ENCODE measurements at regions not wholly inside any gene's neighbourhood (a gene's known extent, or its start where the extent isn't known, plus 50 kb on each side); places are given as distances from the start of the nearest gene placed in this dataset.

DNA sequence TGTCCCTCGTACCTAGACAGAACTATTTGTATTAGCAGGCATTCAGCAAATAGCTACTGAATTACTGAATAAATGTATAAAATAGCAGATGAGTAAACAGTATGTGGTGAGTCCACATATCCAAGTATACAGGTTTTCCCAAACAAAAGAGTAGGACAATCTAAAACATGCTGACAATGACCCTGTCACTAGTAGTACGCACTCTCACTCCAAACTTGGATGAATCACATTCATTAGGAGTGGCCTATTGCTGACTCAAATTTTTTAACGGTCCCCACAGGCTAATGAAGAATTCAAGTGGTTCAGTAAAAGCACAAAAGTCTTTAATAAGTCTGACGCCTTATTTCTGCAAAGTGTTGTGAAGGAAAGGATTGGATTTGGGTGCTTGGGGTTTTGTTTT is 449.3 kb upstream of the THBS1 start:
- Histone ChIP-seq H3K14ac (ENCODE audit: low read length) (no peak overlapping the region), H2AFZ (ENCODE audit: low read length) (no peak overlapping the region), H3K4me2 (ENCODE audit: insufficient read depth, low read length, poor library complexity, severe bottlenecking) (no peak overlapping the region), H3K79me1 (ENCODE audit: low read depth, low read length) (no peaks in the 10 kb centered on the region), H3K27me3 (ENCODE audit: control insufficient read depth in 3 of 3, insufficient read depth in 3 of 3, low read depth in 1 of 3, low read length in 3 of 3) (no peaks in the 10 kb centered on the region), H3K18ac (ENCODE audit: low read length) (no peak overlapping the region), H3K36me3 (replicated peaks in 1 of 2; ENCODE audit: control insufficient read depth in 2 of 2, insufficient read depth in 2 of 2, low read length in 2 of 2) (no peaks in the 10 kb centered on the region), H3K4me3 (ENCODE audit: low read length in 2 of 2) (no peak overlapping the region), H4K91ac (ENCODE audit: low read depth, low read length, poor library complexity) (no peak overlapping the region), H4K8ac (ENCODE audit: low read depth, low read length) (no peak overlapping the region), H2AK5ac (ENCODE audit: low read depth, low read length) (no peak overlapping the region), H2BK120ac (ENCODE audit: low read depth, low read length) (no peak overlapping the region), H3K4ac (ENCODE audit: low read length) (no peak overlapping the region), H3K23ac (ENCODE audit: low read depth, low read length, poor library complexity) (no peak overlapping the region), H2BK12ac (ENCODE audit: low read length) (no peak overlapping the region), H3K9me3 (replicated peaks in 1 of 2; ENCODE audit: control insufficient read depth in 2 of 2, insufficient read depth in 1 of 2, low read depth in 1 of 2, low read length in 2 of 2) (no peaks in the 10 kb centered on the region), H3K9ac (ENCODE audit: low read depth, low read length, poor library complexity) (no peak overlapping the region), H3K4me1 (ENCODE audit: control insufficient read depth in 2 of 2, insufficient read depth in 1 of 2, low read depth in 1 of 2, low read length in 2 of 2) (peaks cover 7 to 10% of the 10 kb centered on the region in 2 donors), H2BK15ac (ENCODE audit: low read length) (no peak overlapping the region), H3K27ac (replicated peaks; ENCODE audit: low read length) (no peak overlapping the region), H2BK5ac (ENCODE audit: low read length) (no peak overlapping the region)
- no CpG with 5 or more reads among the region's 4 CpGs for WGBS, 2 donors (ENCODE audit: extremely low coverage in 2 of 2, insufficient read length in 2 of 2, insufficient replicate concordance in 1 of 2)
- DNase-seq (ENCODE audit: low spot score), result no peak

DNA sequence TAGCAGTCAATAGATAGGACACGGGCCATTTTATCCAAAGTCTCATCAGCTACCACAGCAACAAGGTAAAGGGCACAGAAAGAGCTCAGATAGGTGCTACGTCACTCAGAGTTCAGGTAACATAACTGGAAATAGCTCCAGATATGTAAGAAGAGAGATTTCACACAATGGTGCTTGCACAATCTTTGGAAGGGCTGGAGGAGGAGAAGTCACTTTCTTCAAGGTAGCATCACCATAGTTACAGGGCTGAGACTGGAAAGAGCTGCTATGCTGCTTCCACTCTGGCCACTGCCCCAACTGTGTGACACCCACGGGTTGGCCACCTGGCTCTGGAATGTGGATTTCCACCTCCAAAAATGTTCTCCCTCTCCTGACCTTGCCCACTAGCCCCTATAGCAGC is 448.8 kb upstream of the THBS1 start:
- Histone ChIP-seq H3K79me1 (ENCODE audit: low read depth, low read length) (no peaks in the 10 kb centered on the region), H2BK120ac (ENCODE audit: low read depth, low read length) (no peak overlapping the region), H3K9me3 (replicated peaks in 1 of 2; ENCODE audit: control insufficient read depth in 2 of 2, insufficient read depth in 1 of 2, low read depth in 1 of 2, low read length in 2 of 2) (no peaks in the 10 kb centered on the region), H3K9ac (ENCODE audit: low read depth, low read length, poor library complexity) (no peak overlapping the region), H3K23ac (ENCODE audit: low read depth, low read length, poor library complexity) (no peak overlapping the region), H2AK5ac (ENCODE audit: low read depth, low read length) (no peak overlapping the region), H3K14ac (ENCODE audit: low read length) (no peak overlapping the region), H3K4me2 (ENCODE audit: insufficient read depth, low read length, poor library complexity, severe bottlenecking) (no peak overlapping the region), H2BK5ac (ENCODE audit: low read length) (no peak overlapping the region), H3K36me3 (replicated peaks in 1 of 2; ENCODE audit: control insufficient read depth in 2 of 2, insufficient read depth in 2 of 2, low read length in 2 of 2) (no peaks in the 10 kb centered on the region), H3K4ac (ENCODE audit: low read length) (no peak overlapping the region), H3K27me3 (ENCODE audit: control insufficient read depth in 3 of 3, insufficient read depth in 3 of 3, low read depth in 1 of 3, low read length in 3 of 3) (no peaks in the 10 kb centered on the region), H4K8ac (ENCODE audit: low read depth, low read length) (no peak overlapping the region), H3K4me1 (ENCODE audit: control insufficient read depth in 2 of 2, insufficient read depth in 1 of 2, low read depth in 1 of 2, low read length in 2 of 2) (peaks cover 7 to 10% of the 10 kb centered on the region in 2 donors), H3K4me3 (ENCODE audit: low read length in 2 of 2) (no peak overlapping the region), H3K27ac (replicated peaks; ENCODE audit: low read length) (no peak overlapping the region), H3K18ac (ENCODE audit: low read length) (no peak overlapping the region), H4K91ac (ENCODE audit: low read depth, low read length, poor library complexity) (no peak overlapping the region), H2AFZ (ENCODE audit: low read length) (no peak overlapping the region), H2BK15ac (ENCODE audit: low read length) (no peak overlapping the region), H2BK12ac (ENCODE audit: low read length) (no peak overlapping the region)
- no CpG with 5 or more reads among the region's 3 CpGs for WGBS, 2 donors (ENCODE audit: extremely low coverage in 2 of 2, insufficient read length in 2 of 2, insufficient replicate concordance in 1 of 2)
- no peak for DNase-seq (ENCODE audit: low spot score)

DNA sequence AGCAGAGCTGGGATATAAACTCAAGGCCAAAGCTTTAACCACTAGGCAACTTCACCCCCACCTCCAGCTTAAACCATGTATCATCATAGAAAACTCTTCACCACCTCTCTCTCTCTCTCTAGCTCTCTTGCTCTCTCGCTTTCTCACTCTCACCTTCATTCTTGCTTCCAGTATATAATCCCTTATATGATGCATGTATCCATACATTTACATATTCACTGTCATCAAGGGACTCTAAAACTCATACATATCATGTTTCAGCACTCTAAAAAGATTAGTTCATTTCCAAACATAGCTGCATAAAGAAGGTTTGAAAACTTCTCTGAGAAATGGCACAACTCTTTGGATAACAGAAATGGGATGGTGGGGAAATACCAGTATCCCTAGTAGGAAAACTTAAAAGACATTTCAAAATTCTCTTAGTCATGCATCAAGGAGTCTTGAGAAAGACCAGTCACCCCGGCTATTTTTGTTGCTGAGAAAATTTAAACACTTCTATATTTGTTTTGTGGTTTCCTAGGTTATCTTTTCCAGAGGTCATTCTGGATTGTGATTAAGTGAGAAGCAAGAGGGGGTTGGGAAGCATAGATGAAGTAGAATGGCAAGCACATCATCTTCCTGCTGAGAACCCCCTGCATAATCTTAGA is 447.8 kb upstream of the THBS1 start:
- H3K36me3 ChIP-seq (replicated peaks in 1 of 2; ENCODE audit: control insufficient read depth in 2 of 2, insufficient read depth in 2 of 2, low read length in 2 of 2), result no peaks in the 10 kb centered on the region
- peaks cover 3 to 5% of the 10 kb centered on the region in 2 donors for H3K4me1 ChIP-seq (ENCODE audit: control insufficient read depth in 2 of 2, insufficient read depth in 1 of 2, low read depth in 1 of 2, low read length in 2 of 2)
- no peak overlapping the region for H3K27ac ChIP-seq (replicated peaks; ENCODE audit: low read length)
- no peaks in the 10 kb centered on the region for H3K9me3 ChIP-seq (replicated peaks in 1 of 2; ENCODE audit: control insufficient read depth in 2 of 2, insufficient read depth in 1 of 2, low read depth in 1 of 2, low read length in 2 of 2)
- no peak overlapping the region for H2BK120ac ChIP-seq (ENCODE audit: low read depth, low read length)
- H4K8ac ChIP-seq (ENCODE audit: low read depth, low read length), result no peak overlapping the region
- no CpG with 5 or more reads among the region's 2 CpGs for WGBS, 2 donors (ENCODE audit: extremely low coverage in 2 of 2, insufficient read length in 2 of 2, insufficient replicate concordance in 1 of 2)
- no peak overlapping the region for H3K4me2 ChIP-seq (ENCODE audit: insufficient read depth, low read length, poor library complexity, severe bottlenecking)
- H2BK15ac ChIP-seq (ENCODE audit: low read length), result no peak overlapping the region
- no peak overlapping the region for H2AFZ ChIP-seq (ENCODE audit: low read length)
- DNase-seq (ENCODE audit: low spot score), result no peak
- no peak overlapping the region for H2BK5ac ChIP-seq (ENCODE audit: low read length)
- H3K14ac ChIP-seq (ENCODE audit: low read length), result no peak overlapping the region
- H3K4me3 ChIP-seq (ENCODE audit: low read length in 2 of 2), result no peak overlapping the region
- H3K4ac ChIP-seq (ENCODE audit: low read length), result no peak overlapping the region
- no peak overlapping the region for H3K23ac ChIP-seq (ENCODE audit: low read depth, low read length, poor library complexity)
- H3K9ac ChIP-seq (ENCODE audit: low read depth, low read length, poor library complexity), result no peak overlapping the region
- no peak overlapping the region for H3K18ac ChIP-seq (ENCODE audit: low read length)
- H3K79me1 ChIP-seq (ENCODE audit: low read depth, low read length), result no peaks in the 10 kb centered on the region
- H3K27me3 ChIP-seq (ENCODE audit: control insufficient read depth in 3 of 3, insufficient read depth in 3 of 3, low read depth in 1 of 3, low read length in 3 of 3), result no peaks in the 10 kb centered on the region
- no peak overlapping the region for H4K91ac ChIP-seq (ENCODE audit: low read depth, low read length, poor library complexity)
- no peak overlapping the region for H2AK5ac ChIP-seq (ENCODE audit: low read depth, low read length)
- no peak overlapping the region for H2BK12ac ChIP-seq (ENCODE audit: low read length)

DNA sequence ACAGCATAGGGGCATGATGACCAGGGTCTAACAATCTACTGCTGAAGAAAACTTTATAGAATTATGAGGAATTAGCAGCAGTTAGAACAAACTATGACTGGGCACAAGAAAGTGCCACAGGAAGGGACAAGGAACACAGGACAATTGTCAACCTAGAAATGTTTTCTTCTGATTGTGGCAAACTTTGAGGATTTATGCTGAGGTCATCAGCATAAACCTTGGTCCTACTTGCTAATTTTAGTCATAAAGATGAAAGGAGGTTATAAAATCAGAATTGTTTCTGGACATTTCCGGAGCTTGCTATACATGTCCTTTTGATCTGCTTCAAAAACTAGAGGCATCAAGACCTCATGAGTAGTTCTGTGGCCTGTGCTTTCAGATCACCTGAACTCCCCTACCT is 446.6 kb upstream of the THBS1 start:
- no CpG with 5 or more reads among the region's 1 CpG for WGBS, 2 donors (ENCODE audit: extremely low coverage in 2 of 2, insufficient read length in 2 of 2, insufficient replicate concordance in 1 of 2)
- no peak overlapping the region for H3K18ac ChIP-seq (ENCODE audit: low read length)
- H3K36me3 ChIP-seq (replicated peaks in 1 of 2; ENCODE audit: control insufficient read depth in 2 of 2, insufficient read depth in 2 of 2, low read length in 2 of 2), result no peaks in the 10 kb centered on the region
- no peak overlapping the region for H4K91ac ChIP-seq (ENCODE audit: low read depth, low read length, poor library complexity)
- H3K27ac ChIP-seq (replicated peaks; ENCODE audit: low read length), result no peak overlapping the region
- no peak overlapping the region for H2BK15ac ChIP-seq (ENCODE audit: low read length)
- no peaks in the 10 kb centered on the region for H3K9me3 ChIP-seq (replicated peaks in 1 of 2; ENCODE audit: control insufficient read depth in 2 of 2, insufficient read depth in 1 of 2, low read depth in 1 of 2, low read length in 2 of 2)
- H3K4me3 ChIP-seq (ENCODE audit: low read length in 2 of 2), result no peak overlapping the region
- DNase-seq (ENCODE audit: low spot score), result no peak
- H2BK12ac ChIP-seq (ENCODE audit: low read length), result no peak overlapping the region
- no peak overlapping the region for H3K14ac ChIP-seq (ENCODE audit: low read length)
- H3K4me1 ChIP-seq (ENCODE audit: control insufficient read depth in 2 of 2, insufficient read depth in 1 of 2, low read depth in 1 of 2, low read length in 2 of 2), result peaks cover 0 to 2% of the 10 kb centered on the region in 2 donors
- no peak overlapping the region for H4K8ac ChIP-seq (ENCODE audit: low read depth, low read length)
- H3K4ac ChIP-seq (ENCODE audit: low read length), result no peak overlapping the region
- no peak overlapping the region for H3K23ac ChIP-seq (ENCODE audit: low read depth, low read length, poor library complexity)
- H2AFZ ChIP-seq (ENCODE audit: low read length), result no peak overlapping the region
- H2BK5ac ChIP-seq (ENCODE audit: low read length), result no peak overlapping the region
- no peaks in the 10 kb centered on the region for H3K27me3 ChIP-seq (ENCODE audit: control insufficient read depth in 3 of 3, insufficient read depth in 3 of 3, low read depth in 1 of 3, low read length in 3 of 3)
- H2AK5ac ChIP-seq (ENCODE audit: low read depth, low read length), result no peak overlapping the region
- H2BK120ac ChIP-seq (ENCODE audit: low read depth, low read length), result no peak overlapping the region
- no peaks in the 10 kb centered on the region for H3K79me1 ChIP-seq (ENCODE audit: low read depth, low read length)
- no peak overlapping the region for H3K4me2 ChIP-seq (ENCODE audit: insufficient read depth, low read length, poor library complexity, severe bottlenecking)
- no peak overlapping the region for H3K9ac ChIP-seq (ENCODE audit: low read depth, low read length, poor library complexity)

All from neuronal stem cell (in vitro differentiated cells).